ENCODE measurements at regions not wholly inside any gene's neighbourhood (a gene's known extent, or its start where the extent isn't known, plus 50 kb on each side); places are given as distances from the start of the nearest gene placed in this dataset.
A peak's percentile ranks its signal among the peaks of the same experiment; 100 is the strongest.

DNA sequence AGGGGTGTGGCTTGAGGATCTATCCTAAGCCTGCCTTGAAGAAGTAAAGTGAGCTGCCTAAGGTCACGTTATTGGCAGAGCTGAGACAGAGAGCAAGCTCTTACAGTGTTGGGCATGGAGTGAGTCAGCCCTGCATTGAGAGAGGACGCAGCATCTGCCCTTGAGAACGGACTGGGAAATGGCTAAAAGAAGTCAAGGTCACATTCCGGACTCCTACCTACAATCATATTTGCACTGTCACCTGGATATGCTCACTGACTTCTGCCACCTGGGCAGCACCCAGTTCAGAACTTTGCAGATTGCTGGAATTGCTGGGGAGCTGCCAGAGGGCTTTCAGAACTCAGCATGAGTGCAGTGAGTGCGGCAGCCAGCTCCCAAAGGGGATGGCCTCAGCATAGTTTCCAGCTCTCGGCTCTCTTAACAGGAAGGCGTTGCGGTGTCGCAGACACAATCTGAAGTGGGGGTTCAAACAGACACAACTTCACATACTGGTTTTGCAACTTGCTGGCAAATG, 199.3 kb upstream of the SGK1 start (continued):
- no peak for TF ChIP-seq ZNF302 (CRISPR knock-in tag; IDR thresholded peaks at IDR 0.05)
- no peak for TF ChIP-seq TP53 (CRISPR knock-in tag; IDR thresholded peaks at IDR 0.05)
- peak in 1 of 2 experiments; percentile 41; a peak in 2 of 5 replicates for TF ChIP-seq RAD21 (conservative IDR thresholded peaks at IDR 0.05 in 1 of 2, IDR thresholded peaks at IDR 0.05 in 1 of 2)
- no peak for TF ChIP-seq POLR2AphosphoS2 (conservative IDR thresholded peaks at IDR 0.05; ENCODE audit: low read length)
- TF ChIP-seq MYC (IDR thresholded peaks at IDR 0.05; ENCODE audit: borderline replicate concordance, low read length): no peak
- TF ChIP-seq, protein P1, sequence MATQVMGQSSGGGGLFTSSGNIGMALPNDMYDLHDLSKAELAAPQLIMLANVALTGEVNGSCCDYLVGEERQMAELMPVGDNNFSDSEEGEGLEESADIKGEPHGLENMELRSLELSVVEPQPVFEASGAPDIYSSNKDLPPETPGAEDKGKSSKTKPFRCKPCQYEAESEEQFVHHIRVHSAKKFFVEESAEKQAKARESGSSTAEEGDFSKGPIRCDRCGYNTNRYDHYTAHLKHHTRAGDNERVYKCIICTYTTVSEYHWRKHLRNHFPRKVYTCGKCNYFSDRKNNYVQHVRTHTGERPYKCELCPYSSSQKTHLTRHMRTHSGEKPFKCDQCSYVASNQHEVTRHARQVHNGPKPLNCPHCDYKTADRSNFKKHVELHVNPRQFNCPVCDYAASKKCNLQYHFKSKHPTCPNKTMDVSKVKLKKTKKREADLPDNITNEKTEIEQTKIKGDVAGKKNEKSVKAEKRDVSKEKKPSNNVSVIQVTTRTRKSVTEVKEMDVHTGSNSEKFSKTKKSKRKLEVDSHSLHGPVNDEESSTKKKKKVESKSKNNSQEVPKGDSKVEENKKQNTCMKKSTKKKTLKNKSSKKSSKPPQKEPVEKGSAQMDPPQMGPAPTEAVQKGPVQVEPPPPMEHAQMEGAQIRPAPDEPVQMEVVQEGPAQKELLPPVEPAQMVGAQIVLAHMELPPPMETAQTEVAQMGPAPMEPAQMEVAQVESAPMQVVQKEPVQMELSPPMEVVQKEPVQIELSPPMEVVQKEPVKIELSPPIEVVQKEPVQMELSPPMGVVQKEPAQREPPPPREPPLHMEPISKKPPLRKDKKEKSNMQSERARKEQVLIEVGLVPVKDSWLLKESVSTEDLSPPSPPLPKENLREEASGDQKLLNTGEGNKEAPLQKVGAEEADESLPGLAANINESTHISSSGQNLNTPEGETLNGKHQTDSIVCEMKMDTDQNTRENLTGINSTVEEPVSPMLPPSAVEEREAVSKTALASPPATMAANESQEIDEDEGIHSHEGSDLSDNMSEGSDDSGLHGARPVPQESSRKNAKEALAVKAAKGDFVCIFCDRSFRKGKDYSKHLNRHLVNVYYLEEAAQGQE (IDR thresholded peaks at IDR 0.05): no peak
- TF ChIP-seq CHD4 (IDR thresholded peaks at IDR 0.05; ENCODE audit: borderline replicate concordance): no peak
- TF ChIP-seq, protein P2, sequence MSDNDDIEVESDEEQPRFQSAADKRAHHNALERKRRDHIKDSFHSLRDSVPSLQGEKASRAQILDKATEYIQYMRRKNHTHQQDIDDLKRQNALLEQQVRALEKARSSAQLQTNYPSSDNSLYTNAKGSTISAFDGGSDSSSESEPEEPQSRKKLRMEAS (IDR thresholded peaks at IDR 0.05): 0 out of 2 replicates have a peak, but pooled peaks have one; percentile 31
- TF ChIP-seq SREBF2 (IDR thresholded peaks at IDR 0.05): no peak
- TF ChIP-seq MAFK (IDR thresholded peaks at IDR 0.05; ENCODE audit: partially characterized antibody): no peak
- TF ChIP-seq, protein P3, sequence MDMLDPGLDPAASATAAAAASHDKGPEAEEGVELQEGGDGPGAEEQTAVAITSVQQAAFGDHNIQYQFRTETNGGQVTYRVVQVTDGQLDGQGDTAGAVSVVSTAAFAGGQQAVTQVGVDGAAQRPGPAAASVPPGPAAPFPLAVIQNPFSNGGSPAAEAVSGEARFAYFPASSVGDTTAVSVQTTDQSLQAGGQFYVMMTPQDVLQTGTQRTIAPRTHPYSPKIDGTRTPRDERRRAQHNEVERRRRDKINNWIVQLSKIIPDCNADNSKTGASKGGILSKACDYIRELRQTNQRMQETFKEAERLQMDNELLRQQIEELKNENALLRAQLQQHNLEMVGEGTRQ (IDR thresholded peaks at IDR 0.05): no peak
- no peak for TF ChIP-seq NPAS2 (CRISPR knock-in tag; IDR thresholded peaks at IDR 0.05; ENCODE audit: borderline replicate concordance)
- no peak for TF ChIP-seq KDM5A (IDR thresholded peaks at IDR 0.05)
- TF ChIP-seq EHMT2 (IDR thresholded peaks at IDR 0.05; ENCODE audit: low read depth): no peak
- TF ChIP-seq CBX2 (IDR thresholded peaks at IDR 0.05; ENCODE audit: borderline replicate concordance, low read depth): no peak
- no peak for TF ChIP-seq ZSCAN20 (CRISPR knock-in tag; IDR thresholded peaks at IDR 0.05)
- TF ChIP-seq HDAC2 (IDR thresholded peaks at IDR 0.05): no peak
- TF ChIP-seq JUN (IDR thresholded peaks at IDR 0.05): peak in 1 of 2 experiments; percentile 48; a peak in 1 of 5 replicates
- no peak for TF ChIP-seq ZFP36 (IDR thresholded peaks at IDR 0.05; ENCODE audit: borderline replicate concordance, partially characterized antibody)
- no peak for TF ChIP-seq HOXB5 (CRISPR knock-in tag; IDR thresholded peaks at IDR 0.05)
- TF ChIP-seq ZC3H11A (IDR thresholded peaks at IDR 0.05): no peak
- TF ChIP-seq CHD2 (IDR thresholded peaks at IDR 0.05; ENCODE audit: low read length, partially characterized antibody): no peak

DNA sequence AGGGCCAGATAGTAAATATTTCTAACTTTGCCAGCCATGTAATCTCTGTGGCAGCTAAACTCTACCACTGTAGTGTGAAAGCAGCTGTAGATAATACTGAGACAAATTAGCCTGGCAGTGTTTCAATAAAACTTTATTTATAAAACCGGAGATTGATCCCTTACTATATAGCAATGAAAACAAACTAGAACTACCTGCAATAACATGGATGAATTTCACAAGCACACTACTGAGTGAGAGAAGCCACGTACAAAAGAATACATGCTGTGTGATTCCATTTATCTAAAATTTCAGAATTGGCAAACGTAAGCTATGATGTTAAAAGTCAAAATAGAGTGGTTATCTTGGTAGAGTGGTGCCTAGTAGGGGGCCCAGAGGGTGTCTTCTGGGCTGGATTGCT, 198.7 kb upstream of the SGK1 start:
- peak overlapping the region; percentile 81 for H3K4me2 ChIP-seq
- FAIRE-seq (no peak), DNase-seq (ENCODE audit: low read depth in 1 of 2, low spot score in 1 of 2) (no peak), ATAC-seq (peak in 1 of 2 experiments; percentile 7; a peak in 1 of 6 replicates)
- 0 out of 4 replicates have a peak, but pooled peaks of 1 of the 2 experiments have one; percentile 3 for TF ChIP-seq CEBPB (IDR thresholded peaks at IDR 0.05)
- TF ChIP-seq EHMT2 (IDR thresholded peaks at IDR 0.05; ENCODE audit: low read depth): no peak
- ChIA-PET POLR2A (interaction anchor here (0.6 to 1.5 kb wide), 5 partner anchors 73 to 1055 kb away, joined by 3 to 9 read pairs (median 3); no protein-coding TSS in a partner anchor), CTCF (no interaction called here)
- H3K4me3 ChIP-seq: no peak overlapping the region
- peaks cover 63% of the 10 kb centered on the region for H3K4me1 ChIP-seq
- H3K27ac ChIP-seq: peak overlapping the region; percentile 84 to 90
- WGBS (ENCODE audit: missing lambda C conversion rate): 70% methylated on average over 3 of the region's 3 CpGs
- H3K9me3 ChIP-seq: no peaks in the 10 kb centered on the region
